CD4-positive, alpha-beta T cell treated with Interleukin-10 for 1 hour (primary cell): ENCODE measurements at regions not wholly inside any gene's neighbourhood (a gene's known extent, or its start where the extent isn't known, plus 50 kb on each side); places are given as distances from the start of the nearest gene placed in this dataset.

Source experiments
- DNase-seq: peaks from one replicate; pipeline ENCODE4 v3.0.0-alpha.2; 2020

- DNase-seq: no peak
These were observed 504.2 kb downstream of the ENC1 start for GRCh38 chr5:74136276-74136825.

GRCh38 chr5:74135033-74135432 lies 505.5 kb downstream of the ENC1 start:
- no peak for DNase-seq

- no peak for DNase-seq
These were observed 506.5 kb downstream of the ARHGEF28 start for GRCh38 chr5:74132485-74132884.

GRCh38 chr5:74131250-74131649 lies 505.3 kb downstream of the ARHGEF28 start:
- no peak for DNase-seq

GRCh38 chr5:74130155-74130897 lies 504.3 kb downstream of the ARHGEF28 start:
- DNase-seq: no peak

GRCh38 chr5:74127381-74128320 lies 501.7 kb downstream of the ARHGEF28 start:
- no peak for DNase-seq

- DNase-seq: no peak
These were observed 500.3 kb downstream of the ARHGEF28 start for GRCh38 chr5:74126294-74126693.

GRCh38 chr5:74124826-74125225 lies 498.8 kb downstream of the ARHGEF28 start:
- no peak for DNase-seq

GRCh38 chr5:74123929-74124328 lies 497.9 kb downstream of the ARHGEF28 start:
- DNase-seq: no peak

- no peak for DNase-seq
These were observed 497.1 kb downstream of the ARHGEF28 start for GRCh38 chr5:74122979-74123590.

- DNase-seq: no peak
These were observed 496.2 kb downstream of the ARHGEF28 start for GRCh38 chr5:74122175-74122574.

- DNase-seq: no peak
These were observed 494.6 kb downstream of the ARHGEF28 start for GRCh38 chr5:74120585-74120984.

GRCh38 chr5:74118071-74118470 lies 492.1 kb downstream of the ARHGEF28 start:
- no peak for DNase-seq

GRCh38 chr5:74116984-74117383 lies 491.0 kb downstream of the ARHGEF28 start:
- no peak for DNase-seq

- no peak for DNase-seq
These were observed 490.3 kb downstream of the ARHGEF28 start for GRCh38 chr5:74116266-74116665.

GRCh38 chr5:74113927-74114326 lies 487.9 kb downstream of the ARHGEF28 start:
- DNase-seq: no peak

- no peak for DNase-seq
These were observed 487.2 kb downstream of the ARHGEF28 start for GRCh38 chr5:74113196-74113540.

- DNase-seq: no peak
These were observed 486.6 kb downstream of the ARHGEF28 start for GRCh38 chr5:74112372-74113195.

- no peak for DNase-seq
These were observed 485.8 kb downstream of the ARHGEF28 start for GRCh38 chr5:74111764-74112163.

GRCh38 chr5:74109344-74109743 lies 483.3 kb downstream of the ARHGEF28 start:
- DNase-seq: no peak

- DNase-seq: no peak
These were observed 481.9 kb downstream of the ARHGEF28 start for GRCh38 chr5:74107899-74108298.

- no peak for DNase-seq
These were observed 479.3 kb downstream of the ARHGEF28 start for GRCh38 chr5:74105126-74105780.
